DND-41 (cell line): ENCODE measurements at regions not wholly inside any gene's neighbourhood (a gene's known extent, or its start where the extent isn't known, plus 50 kb on each side); places are given as distances from the start of the nearest gene placed in this dataset.

Source experiments
- CTCF ChIP-seq: IDR thresholded peaks from 2 replicates; pipeline ENCODE4 v1.5.1; 2012; ENCODE audit warnings: borderline replicate concordance, low read length, moderate library complexity, mild to moderate bottlenecking; ENCODE audit not compliant: poor library complexity, severe bottlenecking; ENCODE audit errors: extremely low read depth
- EZH2 ChIP-seq: IDR thresholded peaks from 3 replicates; pipeline ENCODE4 v1.6.1; 2012; ENCODE audit warnings: borderline replicate concordance, low read depth, mild to moderate bottlenecking, moderate library complexity, low read length, inconsistent platforms; ENCODE audit not compliant: severe bottlenecking

GRCh38 chr12:16927259-16927658 is 321.3 kb upstream of the LMO3 start:
- TF ChIP-seq CTCF (no peak), EZH2 (no peak)
